ENCODE measurements at regions not wholly inside any gene's neighbourhood (a gene's known extent, or its start where the extent isn't known, plus 50 kb on each side); places are given as distances from the start of the nearest gene placed in this dataset.

DNA sequence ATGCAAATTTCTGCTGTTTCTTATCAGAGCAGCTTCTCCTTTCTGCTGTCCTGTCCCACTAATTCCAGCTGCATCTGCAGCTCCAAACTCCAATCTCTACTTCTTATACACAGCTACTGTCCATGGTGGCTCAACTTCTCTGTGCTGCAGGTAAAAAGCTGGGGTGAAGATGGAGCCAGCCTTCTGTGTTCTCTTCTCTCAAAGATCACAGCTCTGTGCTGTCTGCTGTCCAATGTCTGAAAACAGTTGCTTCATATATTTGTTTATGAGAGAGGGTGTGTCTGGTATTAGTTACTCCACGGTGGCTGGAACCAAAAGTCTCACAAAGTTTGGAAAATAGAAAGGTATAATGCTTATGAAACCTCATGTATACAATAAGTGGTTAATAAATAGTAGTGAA, 445.8 kb upstream of the TBX3 start:
- DNase-seq (ENCODE audit: low read depth) = no peak

DNA sequence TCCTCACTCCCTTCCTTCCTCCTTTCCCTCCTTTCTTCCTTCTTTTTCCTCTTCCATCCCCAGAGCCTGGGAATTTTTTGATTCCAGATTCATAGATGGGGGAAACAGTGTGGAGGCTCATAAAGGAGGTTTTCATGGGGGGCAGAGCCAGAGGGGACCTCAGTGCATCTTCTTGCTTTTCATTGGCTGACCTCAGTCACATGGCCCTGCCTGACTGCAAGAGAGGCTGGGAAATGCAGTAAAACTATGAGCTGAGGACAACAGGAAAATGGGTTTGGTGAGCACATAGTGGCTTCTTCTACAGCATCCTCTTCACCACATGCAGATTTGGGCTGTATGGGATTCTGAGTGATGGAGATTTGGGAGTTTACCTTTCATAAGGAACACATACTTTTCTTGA, 437.1 kb upstream of the TBX3 start:
- DNase-seq (ENCODE audit: low read depth) = no peak

DNA sequence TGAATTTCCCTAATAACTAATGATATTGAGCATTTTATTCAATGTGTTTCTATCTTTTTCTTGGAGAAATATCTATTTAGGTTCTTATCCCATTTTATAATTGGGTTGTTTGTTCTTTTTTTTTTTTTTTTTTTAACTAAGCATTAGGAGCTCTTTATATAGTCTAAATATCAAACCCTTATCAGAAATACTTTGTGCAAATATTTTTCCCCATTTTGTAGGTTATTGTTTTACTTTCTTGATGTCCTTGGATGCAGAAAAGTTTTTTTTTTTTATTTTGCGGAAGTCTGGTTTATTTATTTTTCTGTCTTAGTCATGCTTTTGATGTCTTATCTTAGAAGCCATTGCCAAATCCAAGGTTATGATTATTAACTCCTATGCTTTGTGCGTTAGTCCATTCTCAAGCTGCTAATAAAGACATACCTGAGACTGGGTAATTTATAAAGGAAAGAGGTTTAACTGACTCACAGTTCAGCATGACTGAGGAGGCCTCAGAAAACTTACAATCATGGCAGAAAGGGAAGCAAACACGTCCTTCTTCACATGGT, 434.3 kb upstream of the TBX3 start:
- DNase-seq (ENCODE audit: low read depth) = no peak

DNA sequence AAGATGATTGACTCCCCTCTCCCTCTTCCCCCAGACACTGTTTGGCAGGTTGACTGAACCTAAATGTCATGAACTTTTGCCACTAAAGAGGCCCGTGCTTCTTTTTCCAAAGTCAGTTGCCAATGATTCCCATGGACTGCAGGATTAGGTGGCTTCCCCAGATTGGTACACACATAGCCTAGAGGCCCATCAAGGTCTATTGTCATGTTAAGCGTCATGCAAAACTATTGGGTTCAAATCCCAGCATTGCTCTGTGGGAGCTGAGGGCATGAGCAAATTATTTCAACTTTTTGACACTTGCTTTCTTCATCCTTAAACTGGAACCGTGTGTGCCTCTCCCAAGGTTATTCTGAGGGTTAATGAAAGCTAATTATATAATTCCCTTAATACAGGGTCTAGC, 430.2 kb upstream of the TBX3 start:
- DNase-seq (ENCODE audit: low read depth) = no peak

DNA sequence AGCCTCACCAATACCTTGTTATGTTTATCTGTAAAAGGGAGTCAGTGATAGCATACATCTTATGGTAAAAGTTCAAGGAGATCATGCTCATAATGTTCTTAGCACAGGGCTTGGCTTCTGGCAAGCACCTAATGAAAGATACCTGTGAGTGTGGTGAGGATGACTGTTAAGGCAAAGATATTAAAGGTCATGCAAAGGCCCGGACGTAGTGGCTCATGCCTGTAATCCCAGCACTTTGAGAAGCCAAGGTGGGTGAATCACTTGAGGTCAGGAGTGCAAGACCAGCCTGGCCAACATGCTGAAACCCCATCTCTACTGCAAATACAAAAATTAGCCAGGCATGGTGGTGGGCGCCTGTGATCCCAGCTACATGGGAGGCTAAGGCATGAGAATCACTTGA, 425.9 kb upstream of the TBX3 start:
- no peak for DNase-seq (ENCODE audit: low read depth)

DNA sequence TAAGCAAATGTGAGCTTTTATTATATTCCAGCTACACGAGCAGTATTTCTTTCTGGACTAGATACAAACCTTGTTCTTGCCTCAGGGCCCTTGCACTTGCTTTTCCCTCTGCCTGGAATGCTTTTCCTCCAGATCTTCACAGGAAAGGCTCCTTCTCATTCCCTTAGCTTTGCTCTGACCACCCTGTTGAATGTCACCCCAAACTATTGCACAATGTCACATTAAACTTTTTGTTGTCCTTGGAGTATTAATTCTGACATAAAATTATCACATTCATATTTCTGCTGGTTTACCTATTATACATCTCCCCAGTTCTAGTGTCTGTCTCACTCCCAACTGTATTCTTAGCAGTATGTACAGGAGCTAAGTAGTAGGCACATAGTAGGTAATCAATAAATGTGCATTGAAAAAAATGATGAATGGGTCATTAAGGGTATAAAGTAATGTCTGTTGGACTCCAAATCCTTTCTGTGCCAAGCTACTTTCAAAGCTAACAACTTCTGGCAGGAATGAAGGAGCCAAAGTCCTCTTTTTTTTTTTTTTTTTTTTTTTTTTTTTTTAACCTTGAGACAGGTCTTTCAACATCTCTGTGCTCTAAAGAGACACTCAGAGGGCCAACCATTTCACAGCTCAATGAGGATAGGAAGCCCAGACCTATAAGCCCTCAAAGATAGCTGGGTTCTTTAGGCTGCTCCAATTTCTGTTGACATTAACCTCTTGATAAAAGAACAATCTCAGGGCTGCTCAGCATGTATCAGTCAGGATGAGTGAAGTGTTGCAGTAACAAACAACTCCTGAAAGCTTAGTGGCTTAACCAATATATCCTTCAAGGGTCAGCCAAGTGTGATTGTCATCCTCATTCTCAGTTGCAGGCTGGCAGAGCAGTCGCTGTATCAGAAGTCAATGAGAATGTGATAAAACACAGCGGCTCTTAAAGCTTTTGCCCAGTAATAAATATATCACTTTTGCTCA, 424.4 kb upstream of the TBX3 start:
- DNase-seq (ENCODE audit: low read depth) = no peak

DNA sequence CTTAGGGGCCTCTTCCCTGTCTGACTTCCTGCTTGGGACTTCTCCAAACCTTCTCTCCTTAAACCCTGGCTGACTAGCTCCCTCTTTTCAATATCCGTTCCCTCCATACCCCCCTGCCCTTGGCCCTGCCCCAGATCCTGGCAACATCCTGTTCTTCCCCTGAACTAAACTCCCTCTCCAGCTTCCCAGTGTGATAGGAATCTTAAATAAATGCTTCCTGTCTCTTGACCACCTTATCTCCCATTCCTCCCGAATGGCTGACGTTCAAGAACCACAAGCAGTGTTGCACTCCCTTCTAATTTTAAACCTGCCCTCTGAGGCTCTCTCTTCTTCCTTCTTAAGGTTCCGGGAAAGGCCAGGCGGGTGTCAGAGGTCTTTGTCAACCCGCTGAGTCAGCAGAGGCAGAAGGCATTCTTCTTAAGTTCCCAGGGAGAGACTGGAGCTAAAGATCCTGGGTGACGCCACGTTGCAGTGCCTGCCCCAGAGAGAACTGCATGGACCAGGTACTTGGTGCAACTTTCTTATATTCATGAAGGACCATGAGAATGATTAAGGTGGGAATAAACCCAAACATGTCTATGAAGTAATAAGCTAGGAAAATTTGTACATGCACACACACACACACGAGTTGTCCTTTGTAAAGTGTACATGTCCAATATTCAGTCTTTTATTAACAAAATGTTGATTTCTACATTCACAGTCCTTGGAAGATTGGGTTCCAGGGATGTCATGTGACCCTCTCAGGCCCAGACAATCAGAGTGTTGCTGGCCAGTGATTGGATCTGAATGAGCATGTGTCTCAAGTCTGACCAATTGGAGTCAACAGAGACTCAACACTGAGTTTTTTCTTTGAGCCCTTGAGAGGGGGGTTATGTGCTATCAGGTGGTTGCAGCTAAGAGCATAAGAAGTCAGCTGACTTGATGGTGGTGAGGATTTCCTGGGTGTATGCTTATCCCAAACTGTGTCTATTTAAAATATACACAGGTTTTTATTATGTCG, 420.2 kb upstream of the TBX3 start:
- DNase-seq (ENCODE audit: low read depth) = no peak

DNA sequence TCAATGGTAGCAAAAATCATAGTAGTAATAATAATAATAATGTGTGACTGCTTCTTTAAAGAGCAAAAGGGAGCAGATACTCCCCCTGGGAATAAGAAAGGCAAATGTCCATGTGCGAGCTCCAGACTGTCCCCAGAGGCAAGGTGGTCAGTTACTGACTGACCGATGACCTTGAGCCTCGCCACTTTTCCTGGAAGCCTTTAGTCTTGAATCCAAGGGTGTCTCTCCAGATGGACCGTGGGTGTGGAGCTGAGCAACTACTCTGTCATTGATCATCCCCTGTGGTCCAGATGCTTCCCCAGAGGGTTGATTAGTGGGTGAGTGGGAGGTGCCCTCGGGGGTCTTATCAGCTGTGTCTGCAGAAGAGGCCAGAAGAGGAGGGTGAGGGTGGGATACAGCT, 418.5 kb upstream of the TBX3 start:
- no peak for DNase-seq (ENCODE audit: low read depth)

DNA sequence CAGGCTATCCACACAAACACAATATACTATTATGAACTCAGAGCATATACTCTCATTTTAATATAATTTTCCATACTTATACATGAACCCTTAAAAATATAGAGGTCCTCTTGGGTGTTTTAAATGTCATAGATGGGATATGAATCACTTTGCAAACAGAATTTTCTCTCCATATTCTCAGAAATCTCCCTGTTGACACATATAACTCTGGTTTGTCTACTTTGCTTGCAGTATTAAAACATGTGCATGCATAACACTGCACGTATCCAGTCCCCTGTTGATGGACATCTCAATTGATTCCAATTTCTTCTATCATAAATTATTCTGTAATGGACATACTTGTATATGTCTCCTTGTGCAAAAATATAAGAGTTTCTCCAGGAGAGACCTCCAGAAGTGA, 417.5 kb upstream of the TBX3 start:
- no peak for DNase-seq (ENCODE audit: low read depth)

DNA sequence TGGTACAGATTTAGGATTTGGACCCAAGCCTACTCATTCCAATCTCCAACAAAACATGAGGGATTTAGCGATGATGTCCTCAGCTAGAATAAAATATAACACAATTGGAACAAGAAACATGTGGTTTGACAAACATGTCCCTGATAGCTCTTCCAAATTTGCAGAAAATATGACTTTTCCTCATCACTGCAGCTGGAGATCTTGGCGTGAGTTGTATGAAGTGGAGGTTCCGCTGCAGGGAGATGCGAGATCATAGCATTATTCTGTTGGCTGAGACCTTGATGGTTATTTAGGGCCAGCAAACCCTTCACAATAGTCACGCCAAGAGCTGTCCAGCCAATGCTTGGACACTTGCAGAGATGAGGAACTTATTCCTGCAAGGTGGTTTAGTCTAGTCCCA, 413.4 kb upstream of the TBX3 start:
- no peak for DNase-seq (ENCODE audit: low read depth)

DNA sequence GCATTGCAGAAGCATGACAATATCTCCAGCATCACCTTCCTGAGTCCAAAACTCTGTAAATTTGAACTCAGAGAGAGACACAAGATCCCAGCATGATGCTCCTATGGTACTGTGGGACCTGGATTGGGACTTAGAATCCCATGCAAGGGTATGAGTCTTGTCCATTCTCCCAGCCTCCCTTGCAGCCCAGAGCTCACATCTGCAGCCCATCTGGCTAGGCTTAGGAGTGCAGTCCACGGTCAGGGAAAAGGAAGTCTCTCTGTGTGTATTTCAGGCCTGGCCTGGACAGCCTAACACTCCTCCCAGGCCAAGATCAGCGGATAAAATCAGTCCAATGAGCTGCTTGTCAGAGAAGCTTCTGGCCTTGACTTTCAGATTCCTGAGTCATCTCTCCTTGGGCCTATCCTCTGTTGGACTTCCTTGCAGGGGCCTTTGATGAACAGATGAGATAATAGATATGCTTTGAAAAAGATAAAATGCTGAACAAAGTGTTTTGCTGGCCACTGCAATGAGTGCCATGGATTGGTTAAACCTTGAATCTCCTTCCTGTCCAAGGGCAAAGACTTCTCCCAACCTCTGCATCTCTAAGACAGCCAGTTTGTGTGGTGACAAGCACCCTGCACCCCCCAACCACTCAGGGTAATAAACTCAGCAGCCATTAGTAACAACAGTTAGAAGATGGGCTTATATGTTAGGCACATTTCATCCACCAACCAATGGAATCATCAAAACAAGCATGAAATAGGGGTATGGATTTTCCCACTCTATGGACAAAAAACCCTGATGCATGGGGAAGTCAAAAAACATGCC, 412.8 kb upstream of the TBX3 start:
- DNase-seq (ENCODE audit: low read depth) = no peak

DNA sequence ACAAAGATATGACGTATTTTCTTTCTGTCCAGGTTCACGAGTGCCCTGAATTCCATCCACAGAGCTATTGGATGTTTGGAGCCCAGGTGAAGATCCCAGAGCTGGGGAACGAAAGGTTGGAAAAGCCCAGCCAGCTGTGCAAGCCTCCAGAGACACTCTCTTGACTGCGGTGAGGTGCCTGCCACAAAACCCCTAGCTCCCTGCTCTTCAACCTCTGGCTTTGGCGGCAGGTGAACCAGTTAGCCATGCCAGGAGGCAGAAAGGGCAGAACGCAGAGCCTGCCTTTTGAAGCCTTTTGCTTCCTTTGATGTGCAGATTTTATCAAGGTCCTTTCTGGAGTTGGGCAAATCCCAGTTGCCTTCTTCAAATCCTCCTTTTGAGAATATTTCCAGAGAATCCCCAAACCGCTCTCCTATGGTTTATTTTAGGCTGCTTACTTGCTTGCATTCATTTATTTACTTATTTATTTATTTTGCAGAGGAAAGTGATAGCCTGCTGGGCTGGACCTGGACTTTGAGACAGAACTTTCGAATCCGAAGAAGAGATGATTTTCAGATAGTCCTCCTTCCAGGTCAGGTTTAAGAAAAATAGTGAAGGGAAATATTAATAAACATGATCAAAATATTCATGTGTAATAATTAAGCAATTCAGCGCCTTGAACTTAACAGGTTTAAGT, 411.2 kb upstream of the TBX3 start:
- DNase-seq (ENCODE audit: low read depth) = no peak

DNA sequence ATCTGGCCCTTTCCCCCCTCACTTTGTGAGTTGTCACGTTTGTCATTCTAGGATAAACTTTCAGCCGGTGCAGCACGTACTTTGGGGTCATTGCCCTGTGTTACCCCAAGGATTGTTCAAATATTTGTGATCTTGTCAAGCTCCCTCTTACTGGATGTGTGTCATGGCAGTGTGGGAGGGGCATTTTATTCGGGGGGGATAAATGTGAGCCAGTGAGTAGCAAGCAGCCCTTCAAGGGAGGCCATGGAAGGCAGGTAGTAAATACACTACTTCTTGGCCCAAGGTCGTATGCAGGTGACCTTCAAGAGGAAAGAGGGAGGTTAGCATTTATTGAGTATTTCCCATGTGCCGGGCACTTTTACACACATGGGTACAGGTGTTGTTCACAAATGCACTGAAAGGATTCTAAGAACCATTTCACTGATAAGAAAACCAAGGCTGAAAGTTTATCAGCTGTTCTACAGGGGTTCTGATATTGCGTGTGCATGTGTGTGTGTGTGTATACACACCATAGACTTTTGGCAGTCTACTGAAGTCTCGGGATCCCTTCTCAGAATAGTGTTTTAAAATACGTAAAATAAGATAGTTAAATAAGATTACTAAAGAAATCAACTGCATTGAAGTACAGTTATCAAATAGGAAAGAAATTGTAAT, 410.3 kb upstream of the TBX3 start:
- no peak for DNase-seq (ENCODE audit: low read depth)

DNA sequence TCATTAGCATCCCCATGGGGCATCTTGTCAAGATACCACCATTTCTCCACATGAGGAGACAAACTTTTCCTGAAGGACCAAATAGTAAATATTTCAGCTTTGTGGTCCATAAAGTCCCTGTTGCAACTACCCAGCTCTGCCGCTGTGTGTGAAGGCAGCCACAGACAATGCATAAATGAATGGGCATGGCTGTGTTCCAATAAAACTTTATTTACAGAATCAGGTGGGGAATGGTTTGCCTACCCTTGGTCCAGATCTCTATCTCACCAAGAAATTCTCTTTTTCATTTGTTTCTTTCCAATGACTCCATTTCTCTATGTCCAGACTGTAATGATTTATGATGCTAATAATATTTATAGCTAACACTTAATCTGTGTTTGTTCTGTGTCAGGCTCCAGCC, 409.3 kb upstream of the TBX3 start:
- DNase-seq (ENCODE audit: low read depth) = no peak

DNA sequence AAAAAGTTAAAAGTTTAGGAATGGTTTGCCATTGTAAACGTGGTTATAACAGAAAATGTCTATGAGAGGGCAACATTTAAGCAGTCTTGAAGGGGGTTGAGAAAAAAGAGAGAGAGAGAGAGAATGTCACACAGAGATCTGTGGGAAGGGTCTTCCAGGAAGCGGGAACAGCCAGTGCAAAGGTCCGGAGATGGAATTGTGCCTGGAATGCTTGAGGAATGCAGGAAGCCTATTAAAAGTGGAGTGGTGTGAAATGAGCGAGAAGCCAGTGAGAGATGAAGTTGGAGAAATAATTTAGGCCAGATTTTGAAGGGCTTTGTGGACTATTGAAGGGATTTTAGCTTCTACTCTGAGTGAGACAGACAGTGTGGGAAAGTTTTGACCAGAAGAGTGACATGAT, 406.8 kb upstream of the TBX3 start:
- no peak for DNase-seq (ENCODE audit: low read depth)

DNA sequence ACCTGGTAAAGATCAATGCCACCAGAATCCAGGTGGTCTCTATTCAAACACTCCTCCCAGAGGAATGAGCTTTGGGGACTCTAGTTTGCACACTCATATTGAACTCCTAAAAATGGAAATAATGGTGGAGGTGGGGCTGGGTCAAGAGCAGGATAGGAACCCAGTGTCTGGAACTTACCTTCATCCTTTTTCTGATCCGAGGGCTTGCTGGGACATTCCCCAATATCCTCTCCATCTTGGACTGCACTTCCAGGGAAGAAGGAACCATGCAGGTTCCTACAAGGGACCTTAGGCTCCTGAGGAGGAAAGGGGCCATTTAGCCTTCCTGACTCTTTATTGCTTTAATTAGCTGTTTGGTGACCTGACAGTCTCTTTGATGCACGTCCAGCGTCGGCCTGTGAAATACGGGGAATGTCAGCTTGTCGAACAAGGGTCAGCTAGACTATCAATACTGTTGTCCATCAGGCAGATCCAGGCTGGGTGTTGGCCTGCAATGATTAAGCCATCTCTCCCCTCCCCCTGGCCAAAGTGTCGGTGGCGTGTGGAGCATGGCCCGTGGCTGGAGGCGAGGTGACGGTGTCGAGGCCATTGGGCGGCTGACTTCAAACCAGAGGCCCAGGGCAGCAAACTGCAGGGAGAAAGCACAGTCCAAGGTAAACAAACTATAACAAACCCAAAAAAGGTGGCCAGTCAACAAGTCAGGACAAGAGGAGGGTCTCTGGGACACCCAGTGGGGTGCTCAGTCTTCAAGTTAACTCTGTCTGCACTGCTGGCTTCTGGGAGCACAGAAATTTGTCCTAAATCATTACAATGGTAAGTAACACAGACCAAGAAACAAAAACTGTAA, 405.2 kb upstream of the TBX3 start:
- DNase-seq (ENCODE audit: low read depth) = no peak

DNA sequence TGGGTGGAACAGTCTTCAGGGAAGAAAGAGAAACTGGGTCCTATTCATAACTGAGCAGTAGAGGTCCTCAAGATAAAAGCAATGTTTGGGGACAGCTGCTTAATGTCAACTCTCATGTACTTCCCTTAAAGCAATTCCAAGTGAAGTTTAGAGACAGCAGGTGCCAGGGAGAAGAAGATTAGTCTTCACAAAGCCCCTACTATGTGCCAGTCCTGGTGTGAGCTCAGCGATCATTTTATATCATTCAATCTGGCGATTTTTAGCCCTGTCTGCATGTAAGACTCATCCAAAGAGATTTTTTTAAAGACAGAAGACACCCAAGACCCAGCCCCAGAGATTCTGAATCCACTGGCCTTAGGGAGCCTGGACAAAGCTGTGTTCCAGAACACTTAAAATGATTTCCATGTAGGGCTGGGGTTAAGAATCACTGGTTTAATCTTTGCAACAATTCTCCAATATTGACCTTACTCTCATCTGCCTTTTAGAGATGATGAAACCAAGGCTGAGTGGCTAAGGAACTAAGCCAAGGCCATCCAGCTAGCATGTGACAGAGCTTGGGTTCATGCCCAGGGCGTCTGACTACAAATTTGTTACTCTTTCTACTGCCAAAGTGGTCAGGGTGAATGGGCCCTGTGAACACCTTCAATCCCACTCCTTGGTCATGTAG, 404.5 kb upstream of the TBX3 start:
- DNase-seq (ENCODE audit: low read depth) = no peak

DNA sequence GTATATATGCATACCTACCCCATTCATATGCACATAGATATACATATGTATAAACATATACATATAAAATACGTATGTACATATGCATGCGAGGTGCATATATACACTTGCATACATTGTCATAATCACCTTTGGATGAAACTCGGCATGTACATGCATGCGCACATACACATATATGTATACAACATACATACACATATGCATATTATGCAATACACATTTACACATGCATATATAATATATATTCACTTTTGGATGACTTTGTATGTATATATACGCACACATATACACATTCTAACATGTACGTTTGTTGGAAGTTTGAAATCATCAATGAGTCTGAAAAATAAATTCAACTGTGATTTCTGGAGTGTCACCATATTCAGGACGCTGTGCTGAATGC, 401.6 kb upstream of the TBX3 start:
- DNase-seq (ENCODE audit: low read depth) = no peak

DNA sequence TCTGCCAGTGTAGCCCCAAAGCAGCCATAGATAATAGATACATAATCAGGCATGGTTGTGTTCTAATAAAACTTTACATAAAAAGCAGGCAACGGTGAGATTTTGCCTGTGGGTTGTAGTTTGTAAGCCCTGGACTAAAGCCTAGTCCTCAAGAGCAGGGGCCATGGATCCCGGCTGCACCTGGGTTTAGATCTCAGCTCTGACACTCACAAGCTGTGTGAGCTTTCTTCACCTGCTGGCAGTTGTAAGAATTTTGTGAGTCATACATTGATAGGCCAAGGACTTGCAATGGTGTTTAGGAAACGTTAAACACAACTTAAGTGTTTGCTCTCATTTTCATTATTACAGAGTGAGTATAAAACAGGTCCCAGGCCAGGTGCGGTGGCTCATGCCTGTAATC, 395.8 kb upstream of the TBX3 start:
- DNase-seq (ENCODE audit: low read depth) = no peak
